Stimulated activated naive CD8-positive, alpha-beta T cell treated with anti-CD3 and anti-CD28 coated beads, Interleukin-15, Interleukin-2, amounts not matched to agents 100 U/mL and 50 U/mL, for 24 hours (primary cell): ENCODE measurements at regions not wholly inside any gene's neighbourhood (a gene's known extent, or its start where the extent isn't known, plus 50 kb on each side); places are given as distances from the start of the nearest gene placed in this dataset.

Source experiments
- ATAC-seq: fragments of 150-1000 bp; cut with Tn5 transposase; one replicate; pipeline ENCODE4 v1.10.0; 2021
- DNase-seq: peaks from one replicate; pipeline ENCODE4 v3.0.0; 2021

DNA sequence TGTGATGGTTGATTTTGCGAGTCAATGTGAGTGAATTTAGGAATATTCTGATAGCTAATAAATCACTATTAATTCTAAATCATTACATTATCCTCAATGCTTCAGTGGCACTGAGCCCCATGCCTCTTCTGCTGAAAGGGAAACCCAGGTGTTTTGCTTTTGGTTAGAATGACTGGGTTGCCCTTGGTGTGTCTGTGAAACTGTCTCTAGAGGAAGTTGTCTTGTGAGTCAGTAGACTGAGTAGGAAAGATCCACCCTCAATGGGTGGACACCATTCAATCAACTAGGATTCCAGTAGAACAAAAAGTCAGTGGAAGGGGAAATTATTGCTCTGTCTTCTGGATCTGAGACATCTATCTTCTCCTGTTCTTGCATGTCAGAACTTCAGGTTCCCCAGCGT is 472.4 kb downstream of the ANKRD7 start:
- no peak for DNase-seq
- ATAC-seq: no peak

DNA sequence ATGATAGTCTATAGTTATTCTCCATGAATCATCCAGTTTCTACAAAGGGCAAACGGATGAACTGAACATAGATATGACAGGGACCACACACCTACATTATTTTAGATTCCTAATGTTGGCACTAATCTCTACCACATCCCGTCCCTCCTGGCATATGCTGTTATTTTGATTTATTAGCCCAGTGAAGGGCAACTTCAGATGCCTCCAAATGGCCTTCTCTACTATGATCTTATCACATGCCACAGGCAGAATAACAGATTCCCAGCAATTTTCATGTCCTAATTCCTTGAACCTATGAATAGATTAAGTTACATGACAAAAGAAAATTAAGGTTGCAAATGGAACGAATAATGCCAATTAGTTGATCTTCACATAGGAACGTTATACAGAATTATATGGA is 474.7 kb downstream of the ANKRD7 start:
- no peak for ATAC-seq
- DNase-seq: no peak

DNA sequence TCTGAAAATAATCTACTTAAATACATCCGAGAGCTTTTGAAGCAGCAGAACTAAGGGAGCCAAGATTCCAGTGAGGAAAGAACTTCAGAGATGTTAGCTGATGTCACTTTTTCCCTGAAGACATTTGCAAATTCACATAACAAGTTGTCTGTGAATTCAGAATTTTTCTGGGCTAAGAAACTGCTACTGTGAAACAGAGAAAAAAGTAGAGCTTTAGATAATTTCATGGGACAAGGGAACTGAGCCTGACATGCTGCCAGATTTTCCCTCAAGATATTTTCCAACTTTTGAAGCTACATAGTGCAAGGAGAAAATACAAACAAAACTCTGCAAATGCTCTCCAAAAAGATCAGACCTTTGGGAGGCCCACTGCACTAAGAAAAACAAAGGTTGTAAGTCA is 484.2 kb downstream of the ANKRD7 start:
- DNase-seq: no peak
- no peak for ATAC-seq

DNA sequence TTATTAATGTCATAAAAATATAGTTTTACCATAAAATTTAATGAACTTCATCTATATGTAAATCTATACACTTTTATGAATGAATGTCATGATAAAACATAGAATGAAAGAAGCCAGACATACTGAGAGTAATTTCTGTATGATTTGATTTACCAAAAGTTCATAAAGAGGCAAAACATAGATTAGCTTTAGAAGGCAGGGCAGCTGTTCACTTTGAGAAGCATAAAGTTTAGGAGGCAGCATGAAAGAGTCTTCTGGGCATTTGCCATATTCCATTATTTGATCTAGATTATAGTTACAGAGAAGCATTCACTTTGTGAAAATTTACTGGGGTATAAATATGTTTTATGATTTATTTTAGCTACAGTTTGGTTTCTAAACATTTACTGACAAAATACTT is 487.2 kb downstream of the ANKRD7 start:
- ATAC-seq (no peak), DNase-seq (no peak)

DNA sequence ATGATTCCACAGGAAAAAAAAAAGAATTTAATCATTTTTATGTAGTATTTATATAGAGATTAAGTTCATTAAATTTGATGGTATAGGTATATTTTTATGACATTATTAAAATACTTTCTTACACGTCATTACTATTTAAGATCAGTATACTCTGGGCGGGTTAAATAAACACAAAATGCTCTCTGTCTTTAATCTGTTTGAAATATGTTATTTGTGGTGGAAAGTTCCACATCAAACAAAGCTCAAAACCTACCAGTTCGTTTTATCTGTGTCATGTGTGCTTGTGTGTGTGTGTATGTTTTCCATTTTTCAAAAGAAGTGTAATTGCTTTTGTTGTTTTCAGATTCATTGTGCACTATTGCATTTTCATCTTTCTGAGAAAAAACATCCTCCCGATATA is 488.5 kb downstream of the ANKRD7 start:
- ATAC-seq: no peak
- DNase-seq: no peak

DNA sequence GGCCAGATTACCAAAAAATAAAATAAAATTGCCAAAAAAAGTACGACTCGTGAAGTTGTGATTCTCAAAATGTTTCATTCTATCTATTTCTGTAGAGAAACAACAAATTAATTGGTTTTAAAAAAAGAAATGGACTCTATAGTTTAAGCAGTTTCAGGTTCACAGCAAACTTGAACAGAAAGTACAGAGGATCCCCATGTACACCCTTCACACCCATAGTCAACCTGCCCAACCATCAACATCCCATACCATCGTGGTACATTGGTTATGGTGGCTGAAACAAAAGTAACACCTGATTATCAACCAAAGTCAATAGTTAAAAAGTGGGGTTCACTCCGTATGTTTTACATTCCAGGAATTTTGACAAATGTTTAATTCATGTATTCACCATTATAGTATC is 496.1 kb downstream of the ANKRD7 start:
- no peak for DNase-seq
- no peak for ATAC-seq

DNA sequence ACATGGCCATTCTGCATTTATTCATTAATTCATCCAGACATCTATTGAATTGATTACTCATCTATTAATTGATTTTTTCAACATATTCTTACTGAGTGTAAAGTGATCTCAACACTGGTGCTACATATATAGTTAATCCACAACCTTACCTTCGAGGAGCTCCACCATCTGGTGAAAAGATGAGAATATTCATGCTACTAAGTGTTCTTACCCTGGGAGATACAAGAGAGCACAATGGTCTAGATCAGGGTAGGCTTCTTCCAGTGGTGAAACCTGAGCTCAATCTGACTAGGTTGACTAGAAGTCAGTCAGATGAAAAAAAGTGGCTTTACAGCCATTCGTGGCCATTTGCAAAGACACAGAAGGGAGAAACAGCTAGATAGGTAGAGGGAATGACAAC is 507.4 kb downstream of the ANKRD7 start:
- DNase-seq: no peak
- no peak for ATAC-seq

DNA sequence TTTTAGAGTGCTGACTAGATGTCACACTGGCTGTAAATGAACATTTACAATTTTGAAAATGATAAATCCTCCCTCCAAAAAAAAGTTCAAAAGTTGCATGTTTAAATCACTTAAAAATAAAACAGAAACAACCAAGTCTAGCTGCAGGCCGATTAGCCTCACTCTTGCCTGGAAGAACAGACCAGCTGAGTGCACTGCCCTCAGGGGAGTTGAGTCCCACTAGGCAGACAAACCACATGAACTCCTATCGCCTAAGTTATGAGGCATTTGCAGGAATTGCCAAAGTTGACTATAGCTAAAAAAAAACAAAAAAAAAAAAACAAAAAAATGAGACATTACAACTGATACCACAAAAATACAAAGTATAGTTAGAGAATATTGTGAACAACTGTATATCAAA is 510.0 kb downstream of the ANKRD7 start:
- DNase-seq: no peak
- no peak for ATAC-seq

DNA sequence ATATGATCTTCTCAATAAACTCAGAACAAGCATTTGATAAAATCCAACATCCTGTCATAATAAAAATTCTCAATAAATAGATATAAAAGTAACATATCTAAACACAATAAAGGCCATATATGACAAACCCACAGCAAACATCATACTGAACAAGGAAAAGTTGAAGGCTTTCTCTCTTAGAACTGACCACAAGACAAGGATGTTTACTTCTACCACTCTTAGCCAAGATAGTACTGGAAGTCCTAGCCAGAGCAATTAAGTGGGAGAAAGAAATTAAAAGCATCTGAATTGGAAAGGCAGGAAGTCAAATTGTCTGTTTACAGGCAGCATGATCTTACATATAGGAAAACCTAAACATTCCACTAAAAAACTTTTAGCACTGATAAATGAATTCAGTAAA is 510.9 kb downstream of the ANKRD7 start:
- ATAC-seq: no peak
- DNase-seq: no peak

DNA sequence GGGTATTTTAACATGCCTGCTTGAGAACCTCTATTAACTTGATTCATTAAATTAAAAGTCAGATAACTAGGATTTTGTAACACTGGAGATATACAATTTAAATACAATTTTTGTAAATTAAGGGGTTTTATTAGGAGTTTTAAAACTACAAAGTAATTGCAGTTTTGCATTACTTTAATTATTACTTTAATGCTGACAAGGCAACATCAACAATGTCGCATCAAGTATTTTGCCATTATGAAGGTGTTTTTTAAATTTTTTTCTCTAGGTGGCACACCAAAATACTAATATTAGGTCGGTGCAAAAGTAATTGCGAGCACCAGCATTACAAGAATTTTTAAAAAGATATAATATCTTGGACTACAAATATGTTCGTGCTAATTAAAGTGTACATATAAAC is 513.4 kb downstream of the ANKRD7 start:
- DNase-seq: no peak

DNA sequence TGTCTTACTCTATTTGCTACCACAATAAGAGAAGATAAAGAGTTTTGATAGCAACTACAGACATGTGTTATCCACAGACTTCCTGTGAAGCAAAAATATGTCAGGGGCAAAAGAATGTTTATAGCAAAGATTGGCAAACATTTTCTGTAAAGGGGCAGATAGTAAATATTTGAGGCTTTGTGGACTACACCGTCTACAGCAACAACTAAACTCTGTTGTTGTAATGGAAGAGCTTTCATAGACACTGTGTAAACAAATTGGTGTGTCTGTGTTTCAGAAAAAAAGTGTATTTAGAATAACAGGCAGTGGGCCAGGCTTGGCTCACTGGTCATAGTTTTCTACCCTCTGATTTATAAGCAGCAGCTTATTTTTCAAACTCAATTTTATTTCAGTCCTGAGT is 521.4 kb downstream of the ANKRD7 start:
- ATAC-seq (no peak), DNase-seq (no peak)

More for the DNA sequence above, 513.4 kb downstream of the ANKRD7 start:
- no peak for ATAC-seq

DNA sequence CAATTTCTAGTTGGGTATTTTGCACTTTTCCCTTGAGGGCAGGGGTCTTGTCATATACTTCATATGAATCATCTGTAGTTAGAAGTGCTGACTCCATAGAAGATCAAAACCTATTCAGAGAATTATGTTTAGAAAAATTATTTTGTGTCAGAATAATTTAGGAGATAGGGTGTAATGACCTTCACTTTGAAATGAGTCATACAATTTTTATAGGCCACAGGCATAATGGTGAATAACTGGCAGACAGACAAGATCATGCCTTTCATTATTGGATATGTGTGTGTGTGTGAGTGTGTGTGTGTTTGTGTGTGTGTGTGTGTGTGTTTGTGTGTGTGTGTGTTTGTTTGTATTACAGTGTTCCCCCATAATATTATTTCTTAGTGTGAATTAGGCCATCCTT is 523.0 kb downstream of the ANKRD7 start:
- DNase-seq (no peak), ATAC-seq (no peak)

DNA sequence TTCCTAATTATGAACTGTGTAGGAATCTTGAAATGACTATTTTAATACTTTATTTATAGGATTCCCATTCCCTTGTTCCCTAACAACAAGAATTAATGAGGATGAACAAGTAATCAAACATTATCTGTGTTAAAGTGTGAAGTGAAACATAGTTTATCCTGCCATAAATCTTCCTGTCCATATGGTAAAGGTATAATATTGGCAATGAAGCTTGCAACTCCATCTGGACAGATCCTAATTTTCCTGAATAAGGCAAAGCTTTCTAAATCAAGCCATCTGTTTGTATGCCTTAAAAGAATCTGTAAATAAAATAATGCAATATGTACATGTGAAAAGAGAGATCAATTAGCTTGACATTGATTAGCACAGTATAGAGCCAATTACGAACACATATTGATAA is 529.0 kb downstream of the ANKRD7 start:
- no peak for DNase-seq
- no peak for ATAC-seq

DNA sequence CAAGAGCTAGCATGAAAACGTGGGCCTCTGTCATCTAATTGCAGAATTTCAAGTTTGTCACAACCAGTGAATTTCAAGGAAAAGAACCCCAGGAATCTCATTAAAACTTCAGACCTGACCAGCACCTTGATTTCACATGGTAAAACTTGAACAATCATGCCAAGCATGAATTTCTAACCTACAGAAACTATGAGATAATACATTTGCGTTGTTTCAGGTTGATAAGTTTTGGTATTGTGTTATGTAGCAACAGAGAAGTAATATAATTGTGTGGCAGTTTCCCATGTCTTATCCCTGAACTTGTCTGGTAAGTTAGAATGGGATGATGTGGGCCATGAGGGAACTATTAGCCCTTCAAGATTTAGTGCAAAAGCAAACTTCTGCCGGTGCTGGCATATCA is 530.1 kb downstream of the ANKRD7 start:
- ATAC-seq (no peak), DNase-seq (no peak)

DNA sequence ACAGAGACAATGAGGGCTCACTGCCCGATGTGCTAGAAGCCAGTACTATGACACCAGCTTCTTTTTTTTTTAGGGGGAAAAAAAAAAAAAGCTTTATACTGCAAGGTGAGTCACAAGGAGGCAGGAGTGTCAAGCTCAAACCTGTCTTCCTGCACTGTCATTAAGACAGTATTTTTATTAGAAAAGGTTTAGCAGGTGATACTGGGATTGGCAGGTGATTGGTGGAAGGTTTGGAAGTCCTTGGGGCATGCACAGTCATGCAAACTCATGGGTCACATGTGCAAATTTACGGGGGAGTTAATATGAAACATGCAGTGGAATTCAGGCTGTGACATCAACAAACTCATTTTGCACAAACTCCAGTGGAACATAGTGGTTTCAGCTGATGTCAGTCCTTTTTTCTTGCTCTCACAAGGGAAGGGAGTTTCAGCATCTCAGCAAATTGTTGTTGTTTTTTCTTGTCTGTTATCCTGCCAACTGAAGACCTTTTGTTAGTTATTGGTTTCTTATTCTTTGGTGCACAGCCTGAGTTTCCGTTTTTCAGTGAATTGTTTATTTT is 530.6 kb downstream of the ANKRD7 start:
- no peak for ATAC-seq
- no peak for DNase-seq

DNA sequence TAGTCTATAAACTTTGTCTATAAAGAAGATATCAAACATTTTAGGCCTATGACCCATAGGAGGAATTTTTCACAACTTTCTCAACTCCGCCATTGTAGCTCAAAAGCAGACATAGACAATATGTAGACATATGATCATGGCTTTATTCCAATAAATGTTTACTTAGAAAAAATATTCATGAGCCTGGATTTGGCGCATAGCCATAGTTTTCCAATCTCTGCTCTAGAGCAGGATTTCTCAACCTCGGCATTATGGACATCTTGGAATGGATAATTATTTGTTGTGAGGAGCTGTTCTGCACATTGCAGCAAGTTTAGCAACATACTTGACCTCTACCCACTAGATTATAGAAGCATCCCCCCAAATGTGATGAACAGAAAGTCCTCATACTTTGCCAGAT is 532.6 kb downstream of the ANKRD7 start:
- no peak for DNase-seq
- ATAC-seq: no peak

DNA sequence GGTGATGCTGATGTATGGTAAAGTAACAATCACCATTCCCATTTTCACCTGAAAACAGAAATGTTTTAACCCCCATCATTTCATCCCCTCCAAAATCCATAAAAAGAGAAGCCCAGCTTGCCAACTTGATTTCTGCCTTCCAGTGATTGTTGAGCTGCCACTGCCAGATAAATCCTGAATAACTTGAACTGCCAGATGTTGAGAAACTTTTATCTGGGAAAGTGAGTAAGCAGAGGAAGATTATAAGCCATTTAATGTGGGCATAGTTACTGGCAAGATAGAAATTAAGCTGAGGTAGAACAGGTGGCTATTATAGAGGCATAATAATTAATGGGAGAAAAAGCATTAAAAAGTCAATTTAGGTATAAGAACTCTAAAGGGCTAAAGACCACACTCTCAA is 534.1 kb downstream of the ANKRD7 start:
- DNase-seq: no peak
- no peak for ATAC-seq

DNA sequence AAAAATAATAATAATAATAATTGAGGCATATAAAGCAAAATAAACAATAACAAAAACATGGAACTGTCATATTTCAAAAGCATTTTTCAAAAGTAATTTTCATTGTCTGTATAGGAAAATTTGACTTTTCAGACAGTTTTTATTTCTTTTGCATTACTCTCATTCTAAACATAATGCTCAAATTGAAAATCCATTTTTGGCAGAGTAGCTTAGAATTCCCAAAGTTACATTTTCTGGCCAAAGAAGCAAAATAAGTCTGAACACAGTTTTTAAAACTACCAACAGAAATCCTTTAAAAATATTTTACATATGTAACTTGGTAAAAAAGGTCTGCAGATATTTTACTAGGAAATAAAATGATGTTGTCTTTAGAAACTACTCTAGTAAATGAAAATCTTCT is 535.4 kb downstream of the ANKRD7 start:
- DNase-seq (no peak), ATAC-seq (no peak)

DNA sequence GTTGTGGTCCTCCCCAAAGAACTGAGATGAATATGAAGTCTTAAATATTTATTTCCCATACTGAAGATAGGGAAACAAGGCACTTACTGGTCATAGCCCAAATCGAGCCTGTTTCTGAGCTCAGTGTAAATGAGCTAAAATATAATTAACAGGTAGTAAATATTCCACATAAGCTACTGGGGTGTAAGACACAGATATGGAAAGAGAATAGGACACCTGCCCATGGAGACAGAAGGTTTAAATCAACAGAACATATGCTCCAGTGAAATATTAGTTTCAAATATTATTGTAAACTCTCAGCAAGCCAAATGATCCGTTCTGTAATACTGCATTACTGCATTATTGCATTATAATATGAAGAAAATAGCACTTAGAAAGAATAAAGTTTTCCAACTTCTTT is 537.9 kb downstream of the ANKRD7 start:
- DNase-seq: no peak
- ATAC-seq: no peak

DNA sequence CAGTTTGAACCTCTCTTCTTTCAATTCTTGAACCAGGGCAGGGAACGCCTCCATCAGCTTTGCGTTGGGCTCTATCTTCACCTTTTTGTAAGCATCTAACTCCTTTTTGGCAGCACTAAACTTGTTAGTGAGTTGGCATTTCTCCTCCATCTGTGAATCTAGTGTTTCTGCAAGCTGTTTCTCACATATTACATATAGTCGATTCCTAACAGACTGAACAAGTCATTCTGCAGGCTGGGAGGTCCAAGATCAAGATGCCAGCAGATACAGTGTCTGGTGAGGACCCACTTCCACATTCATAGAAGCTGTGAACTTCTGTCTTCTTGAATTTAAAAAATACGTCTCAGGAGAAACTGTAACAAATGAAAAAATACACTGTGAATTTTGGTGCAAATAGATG is 539.7 kb downstream of the ANKRD7 start:
- DNase-seq: no peak
- ATAC-seq: no peak

DNA sequence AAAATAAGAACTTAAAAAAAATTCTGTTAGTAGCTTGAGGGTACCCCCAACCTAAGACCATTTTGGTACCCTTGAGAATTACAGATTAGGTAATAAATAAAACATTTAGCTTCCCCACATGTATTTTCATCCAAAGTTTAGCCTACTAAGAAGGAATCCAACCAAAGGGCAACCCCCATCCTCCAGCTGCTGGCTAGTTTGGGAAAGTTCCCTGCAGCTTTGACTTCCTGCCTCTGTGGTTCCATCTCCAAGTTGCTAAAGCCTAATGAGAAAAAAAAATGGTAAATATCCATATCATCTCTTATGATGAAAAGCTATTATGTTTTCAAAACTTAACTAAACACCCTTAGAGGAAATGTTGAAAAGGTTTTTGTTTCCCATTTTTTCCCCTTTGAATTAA is 547.2 kb downstream of the ANKRD7 start:
- no peak for ATAC-seq
- no peak for DNase-seq

DNA sequence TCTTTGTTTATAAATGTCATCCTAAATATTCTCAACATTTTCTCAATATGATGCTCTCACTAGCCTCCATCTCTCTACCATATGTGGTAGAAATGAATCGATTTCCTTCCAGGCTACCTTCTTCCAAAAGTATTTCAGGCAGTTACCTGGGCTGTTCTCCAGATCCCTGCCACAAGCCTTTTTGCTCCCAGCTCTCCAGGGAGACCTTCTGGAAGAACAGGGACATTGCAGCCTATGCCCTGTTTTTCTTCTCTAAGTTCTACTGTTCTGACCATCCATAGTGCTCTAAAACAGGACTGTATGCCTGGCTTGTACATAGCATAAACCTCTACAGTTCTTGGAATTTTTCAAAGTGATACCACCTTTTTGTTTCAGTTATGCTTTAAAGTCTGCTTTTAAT is 552.8 kb downstream of the ANKRD7 start:
- no peak for DNase-seq
- no peak for ATAC-seq

DNA sequence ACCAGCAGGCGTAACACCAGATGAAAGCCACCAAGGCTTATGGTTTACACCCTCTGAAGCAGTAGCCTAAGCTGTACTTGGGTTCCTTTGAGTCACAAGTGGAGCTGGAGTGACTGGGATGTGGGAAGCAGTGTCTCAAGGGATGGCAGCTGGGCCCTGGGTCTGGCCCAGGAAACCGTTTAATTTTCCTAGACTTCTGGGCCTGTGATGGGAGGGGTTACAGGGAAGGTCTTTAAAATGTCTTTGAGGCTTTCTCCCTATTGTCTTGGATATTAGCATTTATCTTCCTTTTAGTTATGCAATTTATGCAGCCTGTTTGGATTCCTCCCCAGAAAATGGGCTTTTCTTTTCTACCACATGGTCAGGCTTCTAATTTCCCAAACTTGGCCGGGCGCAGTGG is 568.2 kb downstream of the ANKRD7 start:
- DNase-seq (no peak), ATAC-seq (no peak)

DNA sequence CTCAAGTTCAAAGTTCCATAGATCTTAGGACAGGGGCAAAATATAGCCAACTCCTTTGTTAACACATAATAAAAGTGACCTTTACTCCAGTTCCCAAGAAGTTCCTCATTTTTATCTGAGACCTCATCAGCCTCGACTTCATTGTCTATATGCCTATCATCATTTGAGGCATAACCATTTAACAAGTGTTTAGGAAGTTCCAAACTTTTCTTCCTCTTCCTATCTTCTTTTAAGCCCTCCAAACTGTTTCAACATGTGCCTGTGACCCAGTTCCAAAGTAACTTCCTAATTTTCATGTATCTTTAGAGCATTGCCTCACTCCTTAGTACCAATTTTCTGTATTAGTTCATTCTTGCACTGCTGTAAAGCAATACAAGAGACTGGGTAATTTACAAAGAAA is 569.1 kb downstream of the ANKRD7 start:
- DNase-seq (no peak), ATAC-seq (no peak)

DNA sequence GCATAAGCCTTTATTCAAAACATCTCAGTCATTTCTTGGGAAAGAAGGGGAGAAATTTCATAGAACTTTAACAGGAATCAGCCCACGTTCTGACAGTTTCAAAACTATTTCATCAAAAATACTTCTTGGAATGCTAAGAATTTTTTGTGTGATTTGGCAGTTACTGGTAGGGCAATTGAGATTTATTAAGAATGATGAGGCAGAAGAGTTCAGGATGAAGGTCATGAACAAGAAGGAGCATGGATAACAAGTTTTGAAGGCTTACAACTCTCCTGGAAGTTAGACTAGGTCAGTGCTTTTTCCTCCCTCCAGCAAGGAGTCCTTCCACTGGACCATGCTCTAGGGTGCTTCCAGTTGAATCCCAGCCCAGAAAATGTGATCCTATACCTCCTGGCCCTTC is 569.9 kb downstream of the ANKRD7 start:
- no peak for ATAC-seq
- DNase-seq: no peak
